NB4 (cell line): ENCODE measurements at regions not wholly inside any gene's neighbourhood (a gene's known extent, or its start where the extent isn't known, plus 50 kb on each side); places are given as distances from the start of the nearest gene placed in this dataset.

ENCODE experiments used
- MAX ChIP-seq: IDR thresholded peaks from 2 replicates; pipeline ENCODE4 v1.6.1; 2011; ENCODE audit warnings: low read depth, low read length
- POLR2A ChIP-seq: IDR thresholded peaks from 2 replicates; pipeline ENCODE4 v1.6.1; 2011; ENCODE audit warnings: mild to moderate bottlenecking; ENCODE audit not compliant: insufficient read length; ENCODE audit errors: extremely low read depth
- TF ChIP-seq, protein P1 (sequence below): IDR thresholded peaks from one replicate; pipeline ENCODE4 v1.5.1; 2012; ENCODE audit warnings: low read depth, low read length

DNA sequence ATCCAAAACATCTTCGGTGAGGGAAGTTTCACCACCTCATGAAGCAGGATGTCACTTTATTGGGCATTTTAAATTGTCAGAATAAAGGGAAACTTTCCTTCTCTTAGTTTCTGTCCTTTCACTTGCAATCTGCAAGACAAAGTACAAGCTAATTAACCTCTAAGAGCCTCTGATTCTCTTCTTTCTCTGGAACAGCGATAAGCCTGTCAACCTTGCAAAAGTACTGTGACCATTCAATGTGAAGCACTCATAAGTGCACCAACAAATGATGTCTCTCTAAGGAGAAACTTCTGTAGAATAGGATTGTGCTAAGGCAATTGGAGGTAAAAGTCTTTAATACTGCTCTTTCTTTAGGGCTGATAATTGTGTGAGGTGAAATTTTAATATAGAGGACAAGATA, 1622.3 kb downstream of the CDH8 start:
- TF ChIP-seq, protein P1, sequence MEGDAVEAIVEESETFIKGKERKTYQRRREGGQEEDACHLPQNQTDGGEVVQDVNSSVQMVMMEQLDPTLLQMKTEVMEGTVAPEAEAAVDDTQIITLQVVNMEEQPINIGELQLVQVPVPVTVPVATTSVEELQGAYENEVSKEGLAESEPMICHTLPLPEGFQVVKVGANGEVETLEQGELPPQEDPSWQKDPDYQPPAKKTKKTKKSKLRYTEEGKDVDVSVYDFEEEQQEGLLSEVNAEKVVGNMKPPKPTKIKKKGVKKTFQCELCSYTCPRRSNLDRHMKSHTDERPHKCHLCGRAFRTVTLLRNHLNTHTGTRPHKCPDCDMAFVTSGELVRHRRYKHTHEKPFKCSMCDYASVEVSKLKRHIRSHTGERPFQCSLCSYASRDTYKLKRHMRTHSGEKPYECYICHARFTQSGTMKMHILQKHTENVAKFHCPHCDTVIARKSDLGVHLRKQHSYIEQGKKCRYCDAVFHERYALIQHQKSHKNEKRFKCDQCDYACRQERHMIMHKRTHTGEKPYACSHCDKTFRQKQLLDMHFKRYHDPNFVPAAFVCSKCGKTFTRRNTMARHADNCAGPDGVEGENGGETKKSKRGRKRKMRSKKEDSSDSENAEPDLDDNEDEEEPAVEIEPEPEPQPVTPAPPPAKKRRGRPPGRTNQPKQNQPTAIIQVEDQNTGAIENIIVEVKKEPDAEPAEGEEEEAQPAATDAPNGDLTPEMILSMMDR: no peak
- TF ChIP-seq POLR2A: no peak
- TF ChIP-seq MAX: no peak
